HG03064 (cell line): ENCODE measurements at regions not wholly inside any gene's neighbourhood (a gene's known extent, or its start where the extent isn't known, plus 50 kb on each side); places are given as distances from the start of the nearest gene placed in this dataset.

ENCODE experiments used
- ATAC-seq: cut with Tn5 transposase; IDR thresholded peaks from one replicate; pipeline ENCODE4 v1.9.1; 2021; ENCODE audit warnings: low read depth; ENCODE audit not compliant: unreplicated experiment

DNA sequence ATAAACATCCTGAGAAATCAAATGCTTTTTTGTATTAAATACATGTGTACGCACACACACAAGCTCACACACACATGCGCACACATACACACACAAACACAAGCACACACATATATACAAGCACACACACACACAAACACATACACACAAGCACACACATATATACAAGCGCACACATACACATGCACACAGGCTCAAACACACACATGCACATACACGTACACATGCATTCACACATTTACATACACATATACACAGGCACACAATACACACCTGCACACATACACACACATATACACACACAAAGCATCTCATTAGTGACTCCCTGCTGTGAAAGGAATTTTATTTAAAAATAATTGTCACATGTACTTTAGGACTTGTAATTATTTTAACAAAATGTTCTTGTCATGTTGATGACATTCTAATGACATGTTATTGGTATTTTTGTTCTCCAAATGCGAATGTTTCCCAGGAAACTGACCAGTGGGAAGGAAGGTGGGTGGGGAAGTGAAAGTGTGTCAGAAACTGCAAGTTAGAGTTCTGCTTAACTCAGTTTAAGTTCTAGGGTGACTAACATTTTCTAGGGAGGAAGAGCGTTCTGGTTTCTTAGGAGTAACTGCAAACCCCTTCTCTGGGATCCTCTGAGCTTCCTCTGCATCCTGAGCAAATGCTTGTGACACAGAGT lies 113.9 kb upstream of the ZNF217 start:
- ATAC-seq: peak; percentile 37

DNA sequence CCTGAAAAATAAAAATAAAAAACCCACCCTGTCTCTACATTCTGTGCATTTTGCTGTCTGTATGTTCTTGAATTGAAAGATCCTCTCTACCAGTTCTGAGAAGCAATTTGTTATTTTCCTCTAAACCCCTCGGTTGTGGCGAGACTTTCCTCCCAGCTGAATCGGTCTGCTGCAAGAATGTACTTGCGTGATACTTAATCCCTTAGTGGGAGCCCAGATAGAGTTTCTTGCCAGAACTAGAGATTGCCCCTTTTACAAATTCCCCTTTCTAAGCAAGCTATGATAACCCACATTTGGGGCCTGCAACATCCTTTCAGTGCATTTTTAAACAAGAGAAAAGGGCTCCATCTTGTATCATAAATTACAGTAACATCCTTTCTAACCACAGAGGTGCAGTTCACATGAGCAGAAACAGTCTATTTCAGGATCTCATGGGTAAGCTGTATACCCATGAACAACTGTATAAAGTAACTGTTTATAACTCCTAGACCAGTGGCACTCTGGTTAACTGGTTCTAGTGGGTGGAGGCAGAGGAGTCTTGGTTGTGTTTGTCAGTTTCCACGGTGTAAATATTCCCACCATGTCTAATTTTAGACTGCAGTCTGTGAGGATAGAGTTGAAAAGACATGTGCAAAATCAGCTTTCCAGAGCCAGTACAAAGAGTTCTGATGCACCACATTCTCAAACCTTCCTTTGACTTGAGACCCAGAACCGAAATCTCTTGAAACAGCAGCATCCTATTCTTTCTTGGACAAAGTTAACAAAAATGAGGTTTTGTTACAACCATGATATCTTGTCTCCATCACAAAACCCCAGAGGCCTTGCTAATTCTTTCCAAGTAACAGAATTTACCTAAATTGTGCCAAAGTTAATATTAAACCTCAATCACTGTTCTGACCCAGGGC lies 113.1 kb upstream of the ZNF217 start:
- peak; percentile 40 for ATAC-seq

DNA sequence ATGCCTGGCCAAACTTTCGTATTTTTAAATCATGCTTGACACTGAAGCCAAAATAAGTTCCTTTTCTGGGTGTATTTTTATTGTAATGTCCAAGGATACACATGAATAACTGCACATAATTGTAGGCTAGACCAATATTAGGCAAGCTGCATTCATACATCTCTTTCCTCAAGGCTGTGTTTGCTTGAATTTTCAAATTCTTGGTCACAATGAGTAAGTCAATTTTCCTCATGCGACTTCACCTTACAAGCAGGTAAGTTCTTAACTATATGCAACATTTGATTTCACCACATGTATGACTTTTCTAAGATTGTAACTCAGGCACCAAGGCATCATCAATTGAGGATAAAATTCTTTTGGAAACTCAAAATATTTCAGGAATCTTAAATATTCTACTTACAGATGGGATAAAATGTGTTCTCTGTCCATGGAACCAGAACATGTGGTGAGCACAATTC lies 112.4 kb upstream of the ZNF217 start:
- ATAC-seq: no peak

DNA sequence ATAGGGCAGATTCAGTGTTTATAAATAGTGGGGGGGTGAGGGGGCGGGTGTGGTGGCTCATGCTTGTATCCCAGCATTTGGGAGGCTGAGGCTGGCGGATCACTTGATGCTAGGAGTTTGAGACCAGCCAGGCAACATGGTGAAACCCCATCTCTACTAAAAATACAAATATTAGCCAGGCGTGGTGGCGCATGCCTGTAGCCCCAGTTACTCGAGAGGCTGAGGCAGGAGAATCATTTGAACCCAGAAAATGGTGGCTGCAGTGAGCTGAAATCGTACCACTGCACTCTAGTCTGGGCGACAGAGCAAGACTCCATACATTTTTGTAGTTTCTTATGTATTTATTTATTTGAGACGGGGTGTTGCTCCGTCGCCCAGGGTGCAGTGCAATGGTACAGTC lies 109.0 kb upstream of the ZNF217 start:
- ATAC-seq: no peak

DNA sequence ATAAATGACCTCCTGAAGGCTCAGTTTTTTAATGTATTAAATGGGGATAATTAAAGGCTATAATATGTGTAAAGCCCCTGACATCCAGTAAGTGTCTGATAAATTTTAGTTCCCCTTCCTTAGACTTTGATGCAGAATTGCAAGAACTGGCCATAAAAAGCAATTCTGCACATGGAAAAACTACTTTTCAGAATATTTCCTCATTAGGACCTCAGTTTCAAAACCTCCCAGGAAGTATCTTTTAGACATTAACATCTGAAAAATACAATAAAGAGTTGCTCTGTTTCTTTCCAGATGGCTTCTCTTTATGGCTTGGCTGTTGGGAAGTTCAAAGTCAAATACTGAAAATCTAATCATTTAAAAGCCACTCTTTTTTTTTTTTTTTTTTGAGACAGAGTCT lies 106.3 kb upstream of the ZNF217 start:
- no peak for ATAC-seq

DNA sequence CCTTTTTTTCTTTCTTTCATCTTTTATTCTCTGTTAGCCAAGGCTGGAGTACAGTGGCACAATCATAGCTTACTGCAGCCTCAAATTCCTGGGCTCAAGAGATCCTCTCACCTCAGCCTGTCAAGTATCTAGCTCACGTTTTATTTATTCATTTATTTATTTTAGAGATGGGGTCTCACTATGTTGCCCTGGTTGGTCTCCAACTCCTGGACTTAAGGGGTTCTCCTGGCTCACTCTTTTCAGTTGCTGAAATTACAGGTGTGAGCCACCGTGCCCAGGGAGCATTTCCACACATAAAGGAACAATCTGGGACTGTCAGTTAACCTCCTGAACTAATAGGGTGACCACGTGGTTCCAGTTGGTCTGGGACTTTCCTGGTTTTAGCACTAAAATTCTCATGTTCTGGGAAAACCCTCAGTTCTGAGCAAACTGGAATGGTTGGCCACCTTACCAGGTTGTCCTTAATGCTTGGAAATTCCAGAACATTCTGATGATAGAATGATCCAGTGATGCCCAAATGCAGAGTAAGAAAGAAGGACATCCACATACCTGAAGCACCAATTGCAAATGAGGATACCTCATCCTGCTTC lies 105.5 kb upstream of the ZNF217 start:
- no peak for ATAC-seq

DNA sequence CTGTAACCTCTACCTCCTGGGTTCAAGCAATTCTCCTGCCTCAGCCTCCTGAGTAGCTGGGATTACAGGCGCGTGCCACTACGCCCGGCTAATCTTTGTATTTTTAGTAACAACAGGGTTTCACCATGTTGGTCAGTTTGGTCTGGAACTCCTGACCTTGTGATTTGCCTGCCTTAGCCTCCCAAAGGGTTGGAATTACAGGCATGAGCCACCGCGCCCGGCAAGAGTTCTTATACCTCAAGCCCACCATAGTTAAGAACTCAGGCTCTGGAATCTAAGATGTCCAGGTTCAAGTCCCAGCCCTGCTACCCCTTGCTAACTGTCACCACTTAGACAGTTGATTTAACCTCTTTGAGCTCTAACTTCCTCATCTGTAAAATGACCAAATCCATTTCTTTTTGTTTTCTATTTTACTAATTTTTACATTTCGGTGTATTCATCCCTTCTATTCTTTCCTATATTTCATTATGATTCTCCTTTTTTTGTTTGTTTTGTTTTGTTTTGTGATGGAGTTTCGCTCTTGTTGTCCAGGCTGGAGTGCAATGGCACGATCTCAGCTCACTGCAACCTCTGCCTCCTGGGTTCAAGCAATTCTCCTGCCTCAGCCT lies 104.8 kb upstream of the ZNF217 start:
- ATAC-seq: no peak

DNA sequence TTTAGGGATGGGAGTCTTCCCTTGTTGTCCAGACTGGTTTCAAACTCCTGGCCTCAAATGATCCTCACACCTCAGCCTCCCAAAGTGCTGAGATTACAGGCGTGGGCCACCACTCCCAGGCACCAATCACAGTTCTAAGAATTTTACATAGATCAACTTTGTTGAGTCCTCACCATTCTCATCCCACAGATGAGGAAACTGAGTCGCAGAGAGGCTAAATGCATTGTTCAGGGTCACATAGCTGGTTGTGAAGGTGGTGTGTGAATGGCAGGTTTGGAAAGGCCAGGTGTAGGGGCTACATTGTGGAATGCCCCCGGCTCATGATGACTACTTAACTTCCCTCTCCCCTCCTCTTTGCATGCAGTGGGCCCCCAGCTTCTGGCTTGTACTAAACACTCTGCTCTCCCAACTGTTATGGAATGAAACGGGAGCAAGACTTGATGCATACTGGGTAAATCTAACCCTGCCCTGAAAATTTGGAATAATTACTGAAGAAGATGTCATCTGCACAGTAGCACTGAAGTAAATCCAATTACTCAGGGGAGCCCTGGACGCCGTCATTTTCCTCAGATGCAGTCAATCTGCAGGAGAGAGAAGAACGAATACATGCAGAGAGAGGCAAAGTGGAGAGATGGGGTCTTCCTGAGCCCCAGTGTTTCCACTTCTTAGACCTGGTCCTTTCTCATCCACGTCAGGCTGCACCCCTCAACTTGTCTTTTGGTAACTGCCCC lies 102.3 kb upstream of the ZNF217 start:
- no peak for ATAC-seq

DNA sequence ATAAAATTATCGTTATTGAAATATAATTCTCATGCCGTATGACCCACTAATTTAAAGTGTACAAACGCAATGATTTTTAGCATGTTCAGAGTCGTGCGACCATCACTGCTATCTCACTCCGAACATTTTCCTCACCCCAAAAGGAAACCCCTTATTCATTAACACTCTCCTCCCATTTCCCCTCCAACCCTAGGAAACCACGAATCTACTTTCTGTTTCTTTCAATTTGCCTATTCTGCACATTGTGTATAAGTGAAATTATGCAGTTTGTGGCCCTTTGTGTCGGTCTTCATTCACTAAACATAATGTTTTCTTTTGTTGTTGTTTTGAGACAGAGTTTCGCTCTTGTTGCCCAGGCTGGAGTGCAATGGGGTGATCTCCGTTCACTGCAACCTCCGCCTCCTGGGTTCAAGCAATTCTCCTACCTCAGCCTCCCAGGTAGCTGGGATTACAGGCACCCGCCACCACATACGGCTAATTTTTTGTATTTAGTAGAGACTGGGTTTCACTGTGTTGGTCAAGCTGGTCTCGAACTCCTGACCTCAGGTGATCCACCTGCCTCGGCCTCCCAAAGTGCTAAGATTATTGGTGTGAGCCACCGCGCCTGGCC lies 99.7 kb upstream of the ZNF217 start:
- ATAC-seq: no peak

DNA sequence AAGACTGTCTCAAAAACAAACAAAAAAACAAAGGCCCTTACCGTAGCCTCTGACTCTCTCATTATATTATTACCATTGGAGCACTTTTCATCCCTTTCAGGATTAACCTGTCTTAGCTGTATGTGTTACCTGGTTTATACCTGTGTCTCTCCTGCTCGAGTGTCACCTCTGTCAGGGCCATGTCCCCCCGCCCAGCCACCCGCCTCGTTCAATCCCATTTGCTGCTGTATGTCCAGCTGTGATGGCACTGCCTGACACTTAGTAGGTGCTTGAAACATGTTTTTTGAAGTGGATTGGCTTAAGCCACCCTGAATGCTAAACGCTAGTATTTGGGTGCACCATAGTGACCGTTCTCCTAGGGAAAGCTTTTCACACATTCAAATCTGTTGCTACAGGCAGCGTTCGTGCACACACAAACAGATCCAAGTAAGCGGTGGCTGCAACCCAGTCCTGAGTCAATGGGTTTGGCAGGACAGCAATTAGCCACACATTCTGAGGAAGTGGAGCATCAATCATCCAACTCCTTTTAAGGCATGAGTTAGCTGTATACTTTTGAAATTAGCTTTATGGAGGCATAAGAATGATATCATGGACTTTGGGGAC lies 98.9 kb upstream of the ZNF217 start:
- no peak for ATAC-seq

DNA sequence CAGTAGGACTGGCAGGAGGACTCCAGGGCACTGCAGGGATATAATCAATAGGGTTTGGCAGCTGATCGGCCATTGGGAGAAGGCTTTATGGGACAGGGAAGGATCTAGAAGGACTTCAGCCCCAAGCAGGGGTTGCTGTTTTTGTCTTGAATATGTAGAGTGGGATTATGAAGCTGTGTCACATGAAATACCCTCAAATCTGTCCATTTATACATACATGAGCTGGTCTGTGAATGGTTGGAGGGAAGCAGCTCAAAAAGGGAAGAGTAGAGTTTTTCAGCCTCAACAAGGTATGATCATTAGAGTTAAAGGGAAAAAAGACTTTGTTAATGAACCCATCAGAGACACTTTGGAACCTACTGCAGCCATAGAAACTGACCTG lies 98.2 kb upstream of the ZNF217 start:
- no peak for ATAC-seq

DNA sequence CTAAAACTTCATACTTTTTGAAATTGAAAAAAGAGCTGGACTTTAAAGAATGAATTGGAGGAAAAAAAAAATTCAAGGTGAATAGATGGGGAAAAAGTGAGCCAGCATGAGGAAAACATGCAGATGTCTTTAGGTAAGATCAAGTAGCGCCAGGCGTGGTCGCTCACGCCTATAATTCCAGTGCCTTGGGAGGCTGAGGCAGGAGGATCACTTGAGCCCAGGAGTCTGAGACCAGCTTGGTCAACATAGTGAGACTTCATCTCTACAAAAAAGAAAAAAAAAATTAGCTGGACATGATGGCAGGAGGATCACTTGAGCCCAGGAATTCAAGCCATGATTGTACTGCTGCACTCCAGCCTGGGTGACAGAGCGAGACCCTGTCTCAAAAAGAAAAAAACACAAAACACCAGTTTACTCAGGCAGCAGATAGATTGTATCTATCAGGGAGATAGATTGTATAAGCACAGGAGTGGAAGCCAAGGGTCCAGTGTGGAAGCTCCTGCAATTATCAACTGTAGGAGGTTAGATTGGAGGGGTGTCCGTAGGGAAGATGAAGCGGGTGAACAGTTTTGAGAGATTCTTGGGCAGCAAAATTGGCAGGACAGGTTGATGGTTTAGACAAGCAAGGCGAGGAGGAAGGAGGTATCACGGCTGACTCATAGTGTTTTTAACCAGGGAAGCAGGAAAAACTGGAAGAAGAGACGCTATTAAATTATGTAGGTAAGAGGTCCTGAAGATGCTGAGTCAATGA lies 97.6 kb upstream of the ZNF217 start:
- ATAC-seq: no peak

DNA sequence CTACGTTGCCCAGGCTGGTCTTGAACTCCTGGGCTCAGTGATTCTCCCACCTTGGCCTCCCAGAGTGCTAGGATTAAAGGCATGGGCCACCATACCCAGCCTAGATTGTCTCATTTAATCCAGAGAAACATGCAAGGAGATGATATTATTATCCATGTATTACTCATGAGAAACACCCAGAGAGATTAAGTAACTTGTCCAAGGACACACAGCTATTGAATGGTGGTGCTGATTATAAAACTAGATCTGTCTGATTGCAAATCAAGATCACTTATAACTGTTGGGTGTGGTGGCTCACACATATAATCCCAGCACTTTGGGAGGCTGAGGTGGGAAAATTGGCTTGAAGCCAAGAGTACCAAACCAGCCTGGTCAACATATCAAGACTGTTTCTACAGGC lies 94.4 kb upstream of the ZNF217 start:
- no peak for ATAC-seq

DNA sequence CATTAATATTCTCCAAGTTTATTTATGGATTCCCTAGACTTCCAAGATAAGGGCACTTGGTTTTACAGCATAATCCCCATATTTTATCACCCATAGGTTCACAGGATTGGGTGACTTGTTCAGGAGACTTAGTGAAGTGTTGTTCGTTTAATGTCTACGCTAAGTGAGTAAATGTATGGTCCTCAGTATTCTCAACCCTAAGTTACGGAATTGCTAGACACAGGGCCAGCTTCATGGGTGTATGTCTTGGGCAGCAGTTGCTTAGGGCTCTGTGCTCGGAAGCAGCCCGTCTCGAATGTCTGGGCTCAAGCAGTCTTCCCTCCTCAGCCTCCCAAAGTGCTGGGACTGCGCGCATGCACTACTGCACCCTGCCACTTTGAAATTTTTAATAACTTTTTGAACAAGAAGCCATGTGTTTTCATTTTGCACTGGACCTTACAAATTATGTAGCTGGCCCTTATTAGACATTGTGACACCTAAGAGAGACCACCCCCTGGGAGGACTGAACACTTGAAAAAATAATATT lies 91.5 kb upstream of the ZNF217 start:
- no peak for ATAC-seq

DNA sequence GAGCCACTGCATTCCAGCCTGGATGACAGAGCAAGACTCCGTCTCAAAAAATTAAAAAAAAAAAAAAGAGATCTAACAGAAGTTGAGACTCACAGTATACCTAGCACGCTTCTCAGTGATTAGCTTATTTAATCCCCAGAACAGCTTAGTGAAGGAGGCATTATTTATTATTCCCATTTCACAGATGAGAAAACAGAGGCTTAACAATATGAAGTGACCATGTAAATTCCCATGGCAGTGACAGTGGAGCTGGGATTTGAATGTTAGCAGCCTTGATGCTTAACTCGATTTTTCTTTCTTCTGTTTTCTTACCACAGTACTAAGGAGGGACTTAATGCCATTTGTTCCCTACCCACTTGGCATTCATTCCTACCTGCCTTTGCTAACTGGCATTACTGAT lies 89.9 kb upstream of the ZNF217 start:
- no peak for ATAC-seq

DNA sequence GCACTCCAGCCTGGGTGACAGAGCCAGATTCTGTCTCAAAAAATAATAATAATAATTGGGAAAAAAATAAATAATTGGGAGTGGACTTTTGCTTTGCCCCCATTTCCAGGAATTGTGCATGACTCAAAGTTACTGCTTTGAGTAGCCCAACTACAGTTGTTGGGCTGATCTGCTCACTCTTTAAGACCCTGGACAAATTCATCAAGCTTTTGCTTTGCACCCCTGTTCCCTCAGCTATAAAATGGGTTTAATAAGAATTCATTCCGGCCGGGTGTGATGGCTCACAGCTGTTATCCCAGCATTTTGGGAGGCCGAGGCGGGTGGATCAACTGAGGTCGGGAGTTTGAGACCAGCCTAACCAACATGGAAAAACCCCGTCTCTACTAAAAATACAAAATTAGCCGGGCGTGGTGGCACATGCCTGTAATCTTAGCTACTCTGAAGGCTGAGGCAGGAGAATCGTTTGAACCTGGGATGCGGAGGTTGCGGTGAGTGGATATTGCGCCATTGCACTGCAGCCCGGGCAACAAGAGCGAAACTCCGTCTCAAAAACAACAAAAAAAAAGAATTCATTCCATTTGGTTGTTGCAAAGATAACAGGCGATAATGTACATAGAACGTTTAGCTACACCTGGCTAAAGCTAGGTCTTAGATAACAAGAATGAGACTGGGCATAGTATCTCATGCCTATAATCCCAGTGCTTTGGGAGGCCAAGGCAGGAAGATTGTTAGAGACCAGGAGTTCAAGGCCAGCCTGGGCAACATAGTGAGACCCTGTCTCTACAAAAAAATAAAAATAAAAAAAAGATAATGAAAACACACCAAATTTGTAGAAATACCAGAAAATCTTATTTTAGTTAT lies 87.9 kb upstream of the ZNF217 start:
- no peak for ATAC-seq

DNA sequence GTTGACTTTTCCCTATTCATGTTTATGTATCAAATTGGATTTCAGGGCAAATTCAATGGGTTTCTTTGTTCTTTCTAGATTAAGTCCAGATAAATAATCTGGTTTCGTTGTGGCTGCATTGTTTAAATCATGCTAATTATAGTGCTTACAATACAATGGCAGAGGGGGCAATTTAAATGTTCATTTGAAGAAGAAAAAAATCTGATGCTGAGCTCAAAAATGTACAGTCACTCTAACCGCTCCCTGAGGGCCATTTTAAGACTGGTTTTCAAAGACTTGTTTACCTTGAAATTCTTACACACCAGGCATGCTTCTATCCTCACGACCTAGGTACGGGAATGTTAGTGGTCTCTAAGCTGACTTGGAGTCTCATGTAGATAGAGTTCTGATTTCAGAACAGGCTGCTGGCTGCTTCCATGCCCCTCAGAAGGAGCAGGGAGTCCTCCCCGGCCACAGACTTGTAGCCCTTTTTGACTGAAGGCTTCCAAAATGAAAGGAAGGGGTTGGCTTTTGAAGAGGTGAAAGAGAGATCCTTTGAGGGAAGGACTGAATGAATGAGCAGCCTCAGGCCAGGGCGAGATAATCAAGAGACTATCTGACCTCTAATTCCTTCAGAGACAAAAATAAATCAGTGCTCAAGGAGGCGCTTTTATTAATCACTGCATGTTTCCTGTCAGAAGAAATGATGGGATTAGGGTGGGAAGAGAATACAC lies 86.1 kb upstream of the ZNF217 start:
- ATAC-seq: no peak
